Endothelial cell of umbilical vein (primary cell): ENCODE measurements at regions not wholly inside any gene's neighbourhood (a gene's known extent, or its start where the extent isn't known, plus 50 kb on each side); places are given as distances from the start of the nearest gene placed in this dataset.
"Not testable (repeated sequence)": the region's sequence is repeated elsewhere in the genome, so short reads cannot be mapped to it uniquely, and the experiment has no call there.

Experiments used
- BruUV-seq: library from RNA; stranded (reverse); fragments of 400-500 nt; replicated peaks from 2 replicates; lab custom pipeline; 2021; lab: Mats Ljungman, UMichigan
- CTCF ChIA-PET: fragments of 300-600, 350-600 bp; sonication (Branson Sonifier 250); formaldehyde crosslinking; loops from one replicate; lab custom pipeline; 2021; ENCODE audit warnings: antibody characterized with exemption, inconsistent platforms; lab: Charles Lee
- POLR2A ChIA-PET: fragments of 300-600, 350-600 bp; sonication (Branson Sonifier 250); formaldehyde crosslinking; loops from one replicate; lab custom pipeline; 2021; ENCODE audit warnings: antibody characterized with exemption, inconsistent platforms; lab: Charles Lee
- DNase-seq: peaks from one replicate; pipeline ENCODE4 v3.0.0-alpha.2; 2011; ENCODE audit warnings: low read depth, low spot score
- FAIRE-seq: peaks from 2 replicates; lab custom pipeline; 2011; peaks lifted over from hg19 to GRCh38; lab: Jason Lieb, UNC
- H2AFZ ChIP-seq: 2 replicates; pipeline ENCODE4 v1.6.0; 2012; ENCODE audit warnings: low read depth, low read length, control low read depth, inconsistent platforms
- H3K27ac ChIP-seq: 2 replicates; pipeline ENCODE4 v1.5.1; 2011; ENCODE audit warnings: low read depth, mild to moderate bottlenecking, control low read depth, low read length, moderate library complexity; ENCODE audit not compliant: insufficient read depth
- H3K27me3 ChIP-seq, 2 experiments: 2 replicates each; pipeline versions ENCODE4 v1.6.0 to v1.6.1; 2011; ENCODE audit warnings: low read length in 2 of 2, mixed read lengths in 1 of 2; ENCODE audit not compliant: control insufficient read depth in 2 of 2, insufficient read depth in 2 of 2
- H3K36me3 ChIP-seq, 2 experiments: 2 replicates in 1 of 2; 3 replicates in 1 of 2; pipeline ENCODE4 v1.5.1; 2011; ENCODE audit warnings: low read length in 2 of 2, mild to moderate bottlenecking in 1 of 2, moderate library complexity in 1 of 2; ENCODE audit not compliant: control insufficient read depth in 2 of 2, insufficient read depth in 2 of 2; ENCODE audit errors: extremely low read depth in 1 of 2
- H3K4me1 ChIP-seq: 3 replicates; pipeline ENCODE4 v1.5.1; 2011; ENCODE audit warnings: mild to moderate bottlenecking, low read length; ENCODE audit not compliant: control insufficient read depth, insufficient read depth; ENCODE audit errors: extremely low read depth
- H3K4me2 ChIP-seq: 2 replicates; pipeline ENCODE4 v1.6.1; 2011; ENCODE audit warnings: low read length, control low read depth, mixed read lengths; ENCODE audit not compliant: insufficient read depth
- H3K4me3 ChIP-seq, 3 experiments: fragments of 200-600 bp in 1 of 3; sonication (generic), shearing (Covaris generic) in 1 of 3; replicated peaks in 1 of 3; 2 replicates each; pipeline ENCODE4 v1.5.1; 2011 to 2016; ENCODE audit warnings: control low read depth in 3 of 3, low read length in 3 of 3, mild to moderate bottlenecking in 2 of 3, inconsistent platforms in 1 of 3, low read depth in 1 of 3, moderate library complexity in 1 of 3; ENCODE audit not compliant: insufficient read depth in 1 of 3
- H3K79me2 ChIP-seq: 2 replicates; pipeline ENCODE4 v1.6.0; 2012; ENCODE audit warnings: low read length, inconsistent platforms; ENCODE audit not compliant: control insufficient read depth, insufficient read depth
- H3K9ac ChIP-seq: replicated peaks from 2 replicates; pipeline ENCODE3; 2011; ENCODE audit warnings: low read length, control low read depth; ENCODE audit not compliant: insufficient read depth; ENCODE audit errors: extremely low read depth
- H3K9me1 ChIP-seq: replicated peaks from 3 replicates; pipeline ENCODE4 v1.6.0; 2011; ENCODE audit warnings: mild to moderate bottlenecking, low read length; ENCODE audit not compliant: control insufficient read depth, insufficient read depth; ENCODE audit errors: extremely low read depth
- H3K9me3 ChIP-seq: replicated peaks from 2 replicates; pipeline ENCODE4 v1.5.1; 2012; ENCODE audit warnings: low read length, inconsistent platforms; ENCODE audit not compliant: control insufficient read depth, insufficient read depth
- H4K20me1 ChIP-seq: replicated peaks from 2 replicates; pipeline ENCODE3; 2011; ENCODE audit warnings: mild to moderate bottlenecking, low read length; ENCODE audit not compliant: control insufficient read depth, insufficient read depth; ENCODE audit errors: extremely low read depth
- CTCF ChIP-seq, 2 donors: IDR thresholded peaks; 1 replicate in 1 of 2; 2 replicates in 1 of 2; pipeline ENCODE4 v1.5.1; 2011; ENCODE audit warnings: low read length in 2 of 2, mild to moderate bottlenecking in 2 of 2, moderate library complexity in 2 of 2, control low read depth in 1 of 2, inconsistent platforms in 1 of 2, low read depth in 1 of 2; ENCODE audit not compliant: insufficient read depth in 1 of 2; ENCODE audit errors: extremely low read depth in 1 of 2
- EZH2 ChIP-seq: IDR thresholded peaks from 2 replicates; pipeline ENCODE4 v1.6.1; 2012; ENCODE audit warnings: borderline replicate concordance, low read depth, mild to moderate bottlenecking, moderate library complexity, low read length, inconsistent platforms; ENCODE audit not compliant: severe bottlenecking
- FOS ChIP-seq: IDR thresholded peaks from 2 replicates; pipeline ENCODE4 v1.6.1; 2011; ENCODE audit warnings: mild to moderate bottlenecking, low read length, moderate library complexity, borderline replicate concordance; ENCODE audit not compliant: insufficient read depth
- GATA2 ChIP-seq: IDR thresholded peaks from 2 replicates; pipeline ENCODE4 v1.7.0; 2011; ENCODE audit warnings: low read depth, mild to moderate bottlenecking, moderate library complexity, mixed read lengths, low read length; ENCODE audit not compliant: insufficient read length, insufficient read depth
- JUN ChIP-seq: IDR thresholded peaks from 2 replicates; pipeline ENCODE4 v1.6.1; 2011; ENCODE audit warnings: borderline replicate concordance, low read depth; ENCODE audit not compliant: insufficient read length, insufficient read depth
- MAX ChIP-seq: IDR thresholded peaks from 2 replicates; pipeline ENCODE4 v1.6.1; 2011; ENCODE audit not compliant: insufficient read depth, insufficient read length
- MYC ChIP-seq: IDR thresholded peaks from one replicate; pipeline ENCODE4 v1.6.1; 2011; ENCODE audit warnings: mild to moderate bottlenecking, low read depth, low read length
- POLR2A ChIP-seq: IDR thresholded peaks from 2 replicates; pipeline ENCODE4 v1.6.1; 2012; ENCODE audit warnings: low read depth, mild to moderate bottlenecking, control low read depth, low read length
- POLR2AphosphoS5 ChIP-seq: IDR thresholded peaks from 2 replicates; pipeline ENCODE4 v1.6.1; 2012; ENCODE audit warnings: low read depth, mild to moderate bottlenecking, control low read depth, low read length, moderate library complexity; ENCODE audit not compliant: insufficient read depth
- dilution Hi-C: fragments of 300-500 bp; cut with MboI; formaldehyde crosslinking; loops from one replicate; pipeline ENCODE4 v1.15.0; 2019; ENCODE audit warnings: low sequenced_read_pairs; ENCODE audit not compliant: extremely low pct_ligation_motif_present
- intact Hi-C: fragments of 100-400 bp; cut with micrococcal nuclease; formaldehyde crosslinking; loops from one replicate; pipeline ENCODE4 v1.10.0; 2022

GRCh38 chr5:36407396-36407795 lies 105.7 kb upstream of the RANBP3L start:
- no peaks in the 10 kb centered on the region for H4K20me1 ChIP-seq
- no peak overlapping the region for H3K27ac ChIP-seq

GRCh38 chr5:36409711-36410110 lies 108.0 kb upstream of the RANBP3L start:
- DNase-seq, H3K27me3 ChIP-seq, POLR2A ChIA-PET, H3K36me3 ChIP-seq, H3K9me3 ChIP-seq, H4K20me1 ChIP-seq, H2AFZ ChIP-seq, H3K79me2 ChIP-seq, dilution Hi-C loops, H3K4me2 ChIP-seq, H3K9me1 ChIP-seq, H3K4me1 ChIP-seq, H3K9ac ChIP-seq, H3K27ac ChIP-seq, H3K4me3 ChIP-seq, FAIRE-seq, BruUV-seq: not testable (repeated sequence)
- CTCF ChIA-PET, result interaction anchor here (1.3 kb wide), 1 partner anchor 286 kb away, joined by 6 read pairs; no protein-coding TSS in a partner anchor
- intact Hi-C loops, result loop anchor here (10.0 kb wide), 1 partner anchor 145 kb away; no protein-coding TSS in a partner anchor

More at GRCh38 chr5:36407396-36407795, 105.7 kb upstream of the RANBP3L start:
- Histone ChIP-seq H3K9me3 (no peaks in the 10 kb centered on the region), H3K79me2 (no peaks in the 10 kb centered on the region), H3K9ac (no peak overlapping the region), H3K9me1 (no peaks in the 10 kb centered on the region), H2AFZ (no peak overlapping the region), H3K4me1 (no peaks in the 10 kb centered on the region), H3K36me3 (no peaks in the 10 kb centered on the region), H3K27me3 (no peaks in the 10 kb centered on the region), H3K4me2 (no peak overlapping the region), H3K4me3 (no peak overlapping the region)
- no peak for FAIRE-seq
- dilution Hi-C loops, result no loop called here
- intact Hi-C loops, result loop anchor here (10.0 kb wide), 1 partner anchor 143 kb away; no protein-coding TSS in a partner anchor
- DNase-seq, result no peak
- CTCF ChIA-PET, result interaction anchor here (0.9 kb wide), 1 partner anchor 286 kb away, joined by 4 read pairs; no protein-coding TSS in a partner anchor
- no TSS peak for BruUV-seq
- POLR2A ChIA-PET, result no interaction called here
- TF ChIP-seq CTCF (IDR thresholded peaks at IDR 0.05; ENCODE audit: extremely low read depth in 1 of 2, insufficient read depth in 1 of 2, low read depth in 1 of 2, low read length in 2 of 2) (no peak), MYC (no peak), JUN (no peak), POLR2A (no peak), FOS (no peak), POLR2AphosphoS5 (no peak), GATA2 (no peak), EZH2 (no peak), MAX (no peak)

- POLR2A ChIA-PET, intact Hi-C loops, CTCF ChIA-PET, H3K9ac ChIP-seq, H3K27me3 ChIP-seq, DNase-seq, dilution Hi-C loops, FAIRE-seq, H3K9me3 ChIP-seq, H3K79me2 ChIP-seq, H3K4me3 ChIP-seq, H3K9me1 ChIP-seq, H3K27ac ChIP-seq, H3K4me1 ChIP-seq, H3K4me2 ChIP-seq, H2AFZ ChIP-seq, BruUV-seq, H4K20me1 ChIP-seq, H3K36me3 ChIP-seq: not testable (repeated sequence)
Measured at GRCh38 chr5:36410672-36411071, 109.0 kb upstream of the RANBP3L start.
